Right lobe of liver (tissue), 4 donors: ENCODE measurements at regions not wholly inside any gene's neighbourhood (a gene's known extent, or its start where the extent isn't known, plus 50 kb on each side); places are given as distances from the start of the nearest gene placed in this dataset.

Experiments used
- POLR2A ChIP-seq: fragments of 450-650 bp; IDR thresholded peaks from one replicate; pipeline ENCODE4 v1.6.1; 2017; ENCODE audit warnings: antibody characterized with exemption, mild to moderate bottlenecking
- TF ChIP-seq, protein P1 (sequence below), 4 donors: fragments of 200-600 bp in 3 of 4; fragments of 450-650 bp in 1 of 4; IDR thresholded peaks; one replicate each; pipeline versions ENCODE4 v1.5.1 to v1.8.0; 2016 to 2022; ENCODE audit warnings: antibody characterized with exemption in 4 of 4, mild to moderate bottlenecking in 2 of 4
- donor health status: DM: no; HTN: no; CAD: no.
- donor health status: DM: no; HTN: no; CAD: no.
- donor health status: DM: no; HTN: yes; CAD: no.

DNA sequence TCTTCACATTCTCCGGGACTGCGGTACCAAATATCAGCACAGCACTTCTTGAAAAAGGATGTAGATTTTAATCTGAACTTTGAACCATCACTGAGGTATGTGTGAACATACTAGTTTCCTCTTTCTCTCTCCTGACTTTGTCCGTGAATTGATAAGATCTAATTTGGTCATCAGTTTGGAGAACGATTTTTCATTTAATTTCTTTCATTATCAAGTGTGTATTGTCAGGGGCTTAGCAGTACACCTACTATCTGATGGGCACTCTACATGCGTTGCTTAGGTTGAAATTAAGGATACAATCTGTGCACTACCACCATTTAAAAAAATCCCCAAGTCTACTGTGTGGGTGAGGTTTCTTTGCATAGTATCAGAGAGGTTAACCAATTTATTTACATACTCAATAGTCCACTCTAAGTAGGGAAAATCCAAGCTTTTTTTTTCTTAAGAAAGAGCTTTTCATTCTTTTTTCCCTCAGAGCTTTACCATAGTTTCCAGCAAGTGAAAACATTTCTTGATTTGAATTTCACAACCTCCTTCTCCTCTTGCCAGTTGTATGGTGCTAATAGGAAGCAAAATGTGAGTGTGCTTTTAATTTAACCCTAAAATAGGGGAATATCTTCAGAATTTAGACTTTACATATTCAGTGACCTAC is 105.4 kb upstream of the ESR1 start:
- TF ChIP-seq, protein P1, sequence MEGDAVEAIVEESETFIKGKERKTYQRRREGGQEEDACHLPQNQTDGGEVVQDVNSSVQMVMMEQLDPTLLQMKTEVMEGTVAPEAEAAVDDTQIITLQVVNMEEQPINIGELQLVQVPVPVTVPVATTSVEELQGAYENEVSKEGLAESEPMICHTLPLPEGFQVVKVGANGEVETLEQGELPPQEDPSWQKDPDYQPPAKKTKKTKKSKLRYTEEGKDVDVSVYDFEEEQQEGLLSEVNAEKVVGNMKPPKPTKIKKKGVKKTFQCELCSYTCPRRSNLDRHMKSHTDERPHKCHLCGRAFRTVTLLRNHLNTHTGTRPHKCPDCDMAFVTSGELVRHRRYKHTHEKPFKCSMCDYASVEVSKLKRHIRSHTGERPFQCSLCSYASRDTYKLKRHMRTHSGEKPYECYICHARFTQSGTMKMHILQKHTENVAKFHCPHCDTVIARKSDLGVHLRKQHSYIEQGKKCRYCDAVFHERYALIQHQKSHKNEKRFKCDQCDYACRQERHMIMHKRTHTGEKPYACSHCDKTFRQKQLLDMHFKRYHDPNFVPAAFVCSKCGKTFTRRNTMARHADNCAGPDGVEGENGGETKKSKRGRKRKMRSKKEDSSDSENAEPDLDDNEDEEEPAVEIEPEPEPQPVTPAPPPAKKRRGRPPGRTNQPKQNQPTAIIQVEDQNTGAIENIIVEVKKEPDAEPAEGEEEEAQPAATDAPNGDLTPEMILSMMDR (IDR thresholded peaks at IDR 0.05) = no peak
- no peak for TF ChIP-seq POLR2A
